B cell (primary cell): ENCODE measurements at regions not wholly inside any gene's neighbourhood (a gene's known extent, or its start where the extent isn't known, plus 50 kb on each side); places are given as distances from the start of the nearest gene placed in this dataset.

Experiments used
- ATAC-seq: fragments of 200-7000 bp; cut with Tn5 transposase; one replicate; pipeline ENCODE4 v1.10.0; 2021; ENCODE audit warnings: low read depth, mild to moderate bottlenecking, moderate number of reproducible peaks, moderate library complexity
- CTCF ChIA-PET: fragments of 350-600 bp; sonication (Branson Sonifier 250); formaldehyde crosslinking; loops from one replicate; lab custom pipeline; 2021; ENCODE audit warnings: antibody characterized with exemption, inconsistent platforms; lab: Charles Lee
- POLR2A ChIA-PET: fragments of 350-600 bp; sonication (Branson Sonifier 250); formaldehyde crosslinking; loops from one replicate; lab custom pipeline; 2021; ENCODE audit warnings: antibody characterized with exemption; lab: Charles Lee
- DNase-seq: peaks from one replicate; pipeline ENCODE4 v3.0.0; 2013
- H2AFZ ChIP-seq: 2 replicates; pipeline ENCODE4 v1.6.1; 2012; ENCODE audit warnings: mild to moderate bottlenecking, low read depth, low read length; ENCODE audit not compliant: insufficient read depth, poor library complexity, severe bottlenecking
- H3K27ac ChIP-seq, 2 donors: 1 replicate in 1 of 2; 2 replicates in 1 of 2; pipeline ENCODE4 v1.5.1; 2012 to 2013; ENCODE audit warnings: low read length in 2 of 2, mild to moderate bottlenecking in 2 of 2, moderate library complexity in 1 of 2
- H3K27me3 ChIP-seq, 4 experiments: fragments of 200-600 bp in 1 of 4; sonication (generic) in 1 of 4; replicated peaks in 1 of 4; 1 replicate in 2 of 4; 2 replicates in 2 of 4; pipeline versions ENCODE4 v1.6.1 to v1.7.0; 2013 to 2016; ENCODE audit warnings: low read length in 3 of 4, mild to moderate bottlenecking in 2 of 4, mixed read lengths in 1 of 4, moderate library complexity in 1 of 4; ENCODE audit not compliant: insufficient read depth in 4 of 4, control insufficient read depth in 3 of 4; ENCODE audit errors: control extremely low read depth in 1 of 4
- H3K36me3 ChIP-seq, 2 experiments: replicated peaks in 1 of 2; 1 replicate in 1 of 2; 2 replicates in 1 of 2; pipeline versions ENCODE4 v1.6.1 to v1.7.1; 2013; ENCODE audit warnings: low read length in 1 of 2; ENCODE audit not compliant: insufficient read depth in 2 of 2, control insufficient read depth in 1 of 2; ENCODE audit errors: control extremely low read depth in 1 of 2, extremely low read depth in 1 of 2
- H3K4me1 ChIP-seq, 2 donors: fragments of 200-600 bp in 1 of 2; sonication (generic) in 1 of 2; 1 replicate in 1 of 2; 2 replicates in 1 of 2; pipeline versions ENCODE4 v1.5.1 to v1.6.1; 2013 to 2017; ENCODE audit warnings: low read length in 2 of 2; ENCODE audit not compliant: control insufficient read depth in 2 of 2, insufficient read depth in 2 of 2
- H3K4me2 ChIP-seq: replicated peaks from 2 replicates; pipeline ENCODE3; 2012; ENCODE audit warnings: mild to moderate bottlenecking, low read depth, low read length; ENCODE audit not compliant: poor library complexity, severe bottlenecking
- H3K4me3 ChIP-seq, 5 experiments: fragments of 200-600 bp in 1 of 5; sonication (generic) in 1 of 5; 1 replicate in 3 of 5; 2 replicates in 2 of 5; pipeline versions ENCODE4 v1.5.1 to v1.7.0; 2011 to 2016; ENCODE audit warnings: low read length in 4 of 5, mild to moderate bottlenecking in 4 of 5, low read depth in 2 of 5, control low read depth in 1 of 5, moderate library complexity in 1 of 5; ENCODE audit not compliant: insufficient read depth in 1 of 5; ENCODE audit errors: control extremely low read depth in 1 of 5, extremely low read depth in 1 of 5
- H3K79me2 ChIP-seq: fragments of 200-600 bp; sonication (generic); one replicate; pipeline ENCODE4 v1.6.0; 2016; ENCODE audit warnings: low read length; ENCODE audit not compliant: control insufficient read depth, insufficient read depth
- H3K9ac ChIP-seq: fragments of 200-600 bp; sonication (generic); 2 replicates; pipeline ENCODE4 v1.6.1; 2017; ENCODE audit warnings: mild to moderate bottlenecking, low read length, moderate library complexity
- H3K9me3 ChIP-seq, 3 donors: one replicate each; pipeline versions ENCODE4 v1.6.1 to v1.7.1; 2013; ENCODE audit warnings: low read length in 2 of 3; ENCODE audit not compliant: control insufficient read depth in 2 of 3, insufficient read depth in 1 of 3; ENCODE audit errors: control extremely low read depth in 1 of 3
- H4K20me1 ChIP-seq: 2 replicates; pipeline ENCODE4 v1.6.0; 2012; ENCODE audit warnings: mild to moderate bottlenecking, low read length; ENCODE audit not compliant: insufficient read depth, control insufficient read depth, poor library complexity, severe bottlenecking
- H3K27ac Mint-ChIP-seq: one replicate; pipeline ENCODE4 v1.8.0; 2021; ENCODE audit warnings: mixed read lengths
- H3K27me3 Mint-ChIP-seq: one replicate; pipeline ENCODE4 v1.8.0; 2021; ENCODE audit warnings: mixed read lengths
- H3K4me1 Mint-ChIP-seq: one replicate; pipeline ENCODE4 v1.8.0; 2021; ENCODE audit warnings: mixed read lengths
- H3K4me3 Mint-ChIP-seq: one replicate; pipeline ENCODE4 v1.8.0; 2021; ENCODE audit warnings: mixed read lengths
- H3K9me3 Mint-ChIP-seq: one replicate; pipeline ENCODE4 v1.8.0; 2022; ENCODE audit warnings: mixed read lengths; ENCODE audit not compliant: insufficient read depth
- EZH2 ChIP-seq: IDR thresholded peaks from 2 replicates; pipeline ENCODE4 v1.6.1; 2012; ENCODE audit warnings: borderline replicate concordance, low read depth, mild to moderate bottlenecking, moderate library complexity, low read length; ENCODE audit not compliant: insufficient read depth, poor library complexity, severe bottlenecking
- WGBS: methylation state at CpG from one replicate; pipeline ENCODE4 v1.1.5; 2013; ENCODE audit warnings: missing lambda C conversion rate; ENCODE audit not compliant: insufficient coverage; 5-methylcytosine and 5-hydroxymethylcytosine counted together
- intact Hi-C: fragments of 100-400 bp; cut with micrococcal nuclease; formaldehyde crosslinking; loops from one replicate; pipeline ENCODE4 v1.10.0; 2022
- TF ChIP-seq, protein P1 (sequence below): fragments of 200-600 bp; IDR thresholded peaks from one replicate; pipeline ENCODE4 v1.8.0; 2022; ENCODE audit warnings: antibody characterized with exemption, mild to moderate bottlenecking

DNA sequence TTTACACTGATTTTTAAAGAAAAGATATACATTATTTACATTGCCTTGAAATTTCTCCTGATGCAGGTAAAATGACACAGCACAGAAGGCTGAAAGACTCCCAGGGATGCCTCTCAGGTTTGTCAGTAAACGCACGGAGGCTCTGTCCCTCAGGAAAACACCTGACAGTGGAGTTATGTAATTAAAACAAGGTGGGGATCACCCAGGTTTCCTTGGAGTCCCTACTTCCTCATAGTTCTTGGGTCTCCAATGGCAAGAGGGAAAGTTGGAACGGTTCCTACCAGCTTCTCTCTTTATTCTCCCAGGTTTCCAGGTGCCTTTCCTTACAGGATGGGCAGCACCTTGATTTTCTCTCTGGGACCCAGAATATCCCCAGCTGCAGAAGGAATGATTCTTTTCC is 654.8 kb downstream of the SLC4A3 start:
- TF ChIP-seq, protein P1, sequence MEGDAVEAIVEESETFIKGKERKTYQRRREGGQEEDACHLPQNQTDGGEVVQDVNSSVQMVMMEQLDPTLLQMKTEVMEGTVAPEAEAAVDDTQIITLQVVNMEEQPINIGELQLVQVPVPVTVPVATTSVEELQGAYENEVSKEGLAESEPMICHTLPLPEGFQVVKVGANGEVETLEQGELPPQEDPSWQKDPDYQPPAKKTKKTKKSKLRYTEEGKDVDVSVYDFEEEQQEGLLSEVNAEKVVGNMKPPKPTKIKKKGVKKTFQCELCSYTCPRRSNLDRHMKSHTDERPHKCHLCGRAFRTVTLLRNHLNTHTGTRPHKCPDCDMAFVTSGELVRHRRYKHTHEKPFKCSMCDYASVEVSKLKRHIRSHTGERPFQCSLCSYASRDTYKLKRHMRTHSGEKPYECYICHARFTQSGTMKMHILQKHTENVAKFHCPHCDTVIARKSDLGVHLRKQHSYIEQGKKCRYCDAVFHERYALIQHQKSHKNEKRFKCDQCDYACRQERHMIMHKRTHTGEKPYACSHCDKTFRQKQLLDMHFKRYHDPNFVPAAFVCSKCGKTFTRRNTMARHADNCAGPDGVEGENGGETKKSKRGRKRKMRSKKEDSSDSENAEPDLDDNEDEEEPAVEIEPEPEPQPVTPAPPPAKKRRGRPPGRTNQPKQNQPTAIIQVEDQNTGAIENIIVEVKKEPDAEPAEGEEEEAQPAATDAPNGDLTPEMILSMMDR = no peak
- TF ChIP-seq EZH2 = no peak
- Histone ChIP-seq H3K79me2 (no peaks in the 10 kb centered on the region), H3K27me3 (no peaks in the 10 kb centered on the region), H4K20me1 (no peaks in the 10 kb centered on the region), H3K9me3 (no peaks in the 10 kb centered on the region), H3K27ac (no peak overlapping the region), H2AFZ (no peak overlapping the region), H3K9ac (no peak overlapping the region), H3K4me2 (no peak overlapping the region), H3K4me1 (no peaks in the 10 kb centered on the region), H3K4me3 (no peak overlapping the region), H3K36me3 (no peaks in the 10 kb centered on the region)
- ChIA-PET CTCF (no interaction called here), POLR2A (no interaction called here)
- Mint-ChIP-seq H3K4me1 (no peaks in the 10 kb centered on the region), H3K27ac (no peak overlapping the region), H3K9me3 (peaks cover 4% of the 10 kb centered on the region), H3K4me3 (no peak overlapping the region), H3K27me3 (no peaks in the 10 kb centered on the region)
- ATAC-seq = no peak
- intact Hi-C loops = no loop called here
- no peak for DNase-seq
- 87% methylated on average over 3 of the region's 3 CpGs for WGBS

DNA sequence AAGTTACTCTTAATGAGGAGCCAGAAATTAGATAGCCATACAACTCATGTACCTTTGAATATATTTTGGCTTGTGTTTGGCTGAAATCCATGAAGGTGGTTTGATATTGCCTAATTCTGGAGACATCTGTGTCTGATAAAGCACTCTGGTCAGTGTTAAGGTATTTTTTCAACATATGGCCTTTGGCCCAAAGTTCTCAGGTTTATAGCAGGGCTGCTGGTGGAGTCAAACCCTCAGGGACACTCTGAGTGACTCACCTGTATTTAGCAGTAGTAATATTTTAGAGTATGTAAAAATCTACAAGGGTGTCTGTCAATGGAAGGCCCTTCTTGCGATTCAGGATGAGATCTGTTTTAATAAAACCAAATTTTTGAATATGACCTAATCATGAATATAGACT is 666.5 kb downstream of the SLC4A3 start:
- H3K27me3 Mint-ChIP-seq = no peaks in the 10 kb centered on the region
- no peak overlapping the region for H3K4me2 ChIP-seq
- H3K9ac ChIP-seq = no peak overlapping the region
- no peaks in the 10 kb centered on the region for H4K20me1 ChIP-seq
- H3K4me1 Mint-ChIP-seq = no peaks in the 10 kb centered on the region
- H3K9me3 ChIP-seq = peaks cover 0 to 2% (median 0%) of the 10 kb centered on the region in 3 donors
- no peak overlapping the region for H2AFZ ChIP-seq
- H3K4me3 Mint-ChIP-seq = no peak overlapping the region
- H3K4me3 ChIP-seq = no peak overlapping the region
- POLR2A ChIA-PET = no interaction called here
- no peaks in the 10 kb centered on the region for H3K27me3 ChIP-seq
- H3K4me1 ChIP-seq = no peaks in the 10 kb centered on the region
- H3K9me3 Mint-ChIP-seq = no peaks in the 10 kb centered on the region
- DNase-seq (no peak), ATAC-seq (no peak)
- no peaks in the 10 kb centered on the region for H3K79me2 ChIP-seq
- intact Hi-C loops = no loop called here
- H3K27ac Mint-ChIP-seq = no peak overlapping the region
- no CpG with 5 or more reads among the region's 1 CpG for WGBS
- TF ChIP-seq EZH2 = no peak
- TF ChIP-seq, protein P1 = no peak
- H3K27ac ChIP-seq = no peak overlapping the region
- CTCF ChIA-PET = no interaction called here
- H3K36me3 ChIP-seq = no peaks in the 10 kb centered on the region
